Activated naive CD4-positive, alpha-beta T cell treated with anti-CD3 and anti-CD28 coated beads, Interleukin-2, amount 50 U/mL, for 16 hours (primary cell): ENCODE measurements at regions not wholly inside any gene's neighbourhood (a gene's known extent, or its start where the extent isn't known, plus 50 kb on each side); places are given as distances from the start of the nearest gene placed in this dataset.

Experiments used
- DNase-seq: peaks from one replicate; pipeline ENCODE4 v3.0.0-alpha.2; 2020

GRCh38 chr6:98581705-98582104 is 252.7 kb upstream of the POU3F2 start:
- no peak for DNase-seq

- DNase-seq, result no peak
These were observed 250.9 kb upstream of the POU3F2 start for GRCh38 chr6:98583506-98583905.

- no peak for DNase-seq
These were observed 248.2 kb upstream of the POU3F2 start for GRCh38 chr6:98586163-98586562.

GRCh38 chr6:98587555-98587954 is 246.8 kb upstream of the POU3F2 start:
- DNase-seq, result no peak

GRCh38 chr6:98589536-98589935 is 244.8 kb upstream of the POU3F2 start:
- DNase-seq, result no peak

GRCh38 chr6:98590136-98590681 is 244.2 kb upstream of the POU3F2 start:
- DNase-seq, result no peak

GRCh38 chr6:98590997-98591396 is 243.4 kb upstream of the POU3F2 start:
- DNase-seq, result no peak

- DNase-seq, result no peak
These were observed 240.7 kb upstream of the POU3F2 start for GRCh38 chr6:98593676-98594075.

GRCh38 chr6:98601716-98602115 is 232.7 kb upstream of the POU3F2 start:
- DNase-seq, result no peak

- DNase-seq, result no peak
These were observed 228.7 kb upstream of the POU3F2 start for GRCh38 chr6:98605705-98606104.

GRCh38 chr6:98627129-98627775 is 207.1 kb upstream of the POU3F2 start:
- no peak for DNase-seq

GRCh38 chr6:98633886-98634285 is 200.5 kb upstream of the POU3F2 start:
- no peak for DNase-seq

GRCh38 chr6:98634569-98634968 is 199.8 kb upstream of the POU3F2 start:
- no peak for DNase-seq

- no peak for DNase-seq
These were observed 199.2 kb upstream of the POU3F2 start for GRCh38 chr6:98635191-98635590.

GRCh38 chr6:98636941-98637340 is 197.4 kb upstream of the POU3F2 start:
- DNase-seq, result no peak

- no peak for DNase-seq
These were observed 195.2 kb upstream of the POU3F2 start for GRCh38 chr6:98639089-98639635.

GRCh38 chr6:98640366-98640765 is 194.0 kb upstream of the POU3F2 start:
- DNase-seq, result no peak

GRCh38 chr6:98641949-98642719 is 192.2 kb upstream of the POU3F2 start:
- no peak for DNase-seq

GRCh38 chr6:98644063-98644462 is 190.3 kb upstream of the POU3F2 start:
- DNase-seq, result no peak

- DNase-seq, result no peak
These were observed 186.0 kb upstream of the POU3F2 start for GRCh38 chr6:98648211-98648914.

- no peak for DNase-seq
These were observed 183.4 kb upstream of the POU3F2 start for GRCh38 chr6:98650941-98651340.

- no peak for DNase-seq
These were observed 181.2 kb upstream of the POU3F2 start for GRCh38 chr6:98653179-98653578.

- DNase-seq, result no peak
These were observed 176.6 kb upstream of the POU3F2 start for GRCh38 chr6:98657764-98658163.
